ENCODE measurements at regions not wholly inside any gene's neighbourhood (a gene's known extent, or its start where the extent isn't known, plus 50 kb on each side); places are given as distances from the start of the nearest gene placed in this dataset.

DNA sequence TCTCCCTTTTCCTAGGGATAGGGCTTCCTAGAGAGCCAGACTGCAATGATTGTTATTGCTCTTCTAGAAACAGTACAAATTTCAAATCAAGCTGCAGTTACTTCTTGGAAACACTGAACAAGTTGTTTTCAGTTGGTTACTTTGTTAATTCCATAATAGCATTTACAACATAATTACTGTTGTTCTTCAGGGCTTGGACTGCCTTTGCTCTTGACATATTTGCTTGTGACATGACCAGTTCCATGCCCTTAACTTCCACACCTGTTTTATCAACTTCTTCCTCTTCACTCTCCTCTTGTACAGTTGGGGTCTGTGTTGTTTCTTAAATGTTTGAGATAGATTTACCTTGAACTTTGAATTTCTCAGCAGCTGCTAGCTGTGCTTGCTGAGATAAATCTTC, 104.4 kb downstream of the SEC23IP start:
- H3K27ac ChIP-seq (ENCODE audit: low read length) = no peak overlapping the region
- no peaks in the 10 kb centered on the region for H3K4me1 ChIP-seq (ENCODE audit: control insufficient read depth, insufficient read depth, low read length)
- no peaks in the 10 kb centered on the region for H3K9me3 ChIP-seq (ENCODE audit: control insufficient read depth, insufficient read depth, low read length)
- no peak for DNase-seq (ENCODE audit: low read depth, low spot score)
- no peaks in the 10 kb centered on the region for H3K27me3 ChIP-seq (ENCODE audit: control insufficient read depth, insufficient read depth, low read length)
- no peaks in the 10 kb centered on the region for H3K36me3 ChIP-seq (ENCODE audit: control insufficient read depth, insufficient read depth, low read length)
- H3K4me3 ChIP-seq (ENCODE audit: low read length) = no peak overlapping the region

DNA sequence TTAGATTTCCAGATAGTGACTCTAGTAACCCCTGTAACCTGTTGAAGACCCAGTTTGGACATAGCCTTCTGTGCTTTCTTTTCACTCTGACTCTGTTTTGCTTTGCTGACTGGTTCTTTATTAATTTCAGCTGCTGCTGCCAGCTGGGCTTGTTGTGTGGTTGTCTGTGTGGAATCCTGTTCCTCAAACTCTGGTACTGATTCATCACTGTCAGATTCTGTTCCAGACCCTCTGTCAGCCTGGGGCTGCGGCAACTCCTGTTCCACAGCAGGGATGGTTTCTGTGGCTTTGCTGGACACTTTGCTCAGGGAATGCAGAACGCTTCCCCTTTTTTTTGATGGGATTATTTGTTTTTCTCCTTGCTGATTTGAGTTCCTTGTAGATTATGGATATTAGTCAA, 104.9 kb downstream of the SEC23IP start:
- no peak overlapping the region for H3K4me3 ChIP-seq (ENCODE audit: low read length)
- no peak overlapping the region for H3K27ac ChIP-seq (ENCODE audit: low read length)
- H3K27me3 ChIP-seq (ENCODE audit: control insufficient read depth, insufficient read depth, low read length) = no peaks in the 10 kb centered on the region
- H3K4me1 ChIP-seq (ENCODE audit: control insufficient read depth, insufficient read depth, low read length) = no peaks in the 10 kb centered on the region
- no peaks in the 10 kb centered on the region for H3K9me3 ChIP-seq (ENCODE audit: control insufficient read depth, insufficient read depth, low read length)
- no peaks in the 10 kb centered on the region for H3K36me3 ChIP-seq (ENCODE audit: control insufficient read depth, insufficient read depth, low read length)
- no CpG with 5 or more reads among the region's 2 CpGs for WGBS (ENCODE audit: insufficient coverage, insufficient read length)
- no peak for DNase-seq (ENCODE audit: low read depth, low spot score)

- Histone ChIP-seq H3K36me3 (ENCODE audit: control insufficient read depth, insufficient read depth, low read length) (no peaks in the 10 kb centered on the region), H3K27me3 (ENCODE audit: control insufficient read depth, insufficient read depth, low read length) (no peaks in the 10 kb centered on the region), H3K27ac (ENCODE audit: low read length) (no peak overlapping the region), H3K9me3 (ENCODE audit: control insufficient read depth, insufficient read depth, low read length) (no peaks in the 10 kb centered on the region), H3K4me1 (ENCODE audit: control insufficient read depth, insufficient read depth, low read length) (no peaks in the 10 kb centered on the region), H3K4me3 (ENCODE audit: low read length) (no peak overlapping the region)
- DNase-seq (ENCODE audit: low read depth, low spot score) = no peak
- no CpG with 5 or more reads among the region's 5 CpGs for WGBS (ENCODE audit: insufficient coverage, insufficient read length)
These were observed 110.3 kb downstream of the SEC23IP start for GRCh38 chr10:120002785-120003184.

DNA sequence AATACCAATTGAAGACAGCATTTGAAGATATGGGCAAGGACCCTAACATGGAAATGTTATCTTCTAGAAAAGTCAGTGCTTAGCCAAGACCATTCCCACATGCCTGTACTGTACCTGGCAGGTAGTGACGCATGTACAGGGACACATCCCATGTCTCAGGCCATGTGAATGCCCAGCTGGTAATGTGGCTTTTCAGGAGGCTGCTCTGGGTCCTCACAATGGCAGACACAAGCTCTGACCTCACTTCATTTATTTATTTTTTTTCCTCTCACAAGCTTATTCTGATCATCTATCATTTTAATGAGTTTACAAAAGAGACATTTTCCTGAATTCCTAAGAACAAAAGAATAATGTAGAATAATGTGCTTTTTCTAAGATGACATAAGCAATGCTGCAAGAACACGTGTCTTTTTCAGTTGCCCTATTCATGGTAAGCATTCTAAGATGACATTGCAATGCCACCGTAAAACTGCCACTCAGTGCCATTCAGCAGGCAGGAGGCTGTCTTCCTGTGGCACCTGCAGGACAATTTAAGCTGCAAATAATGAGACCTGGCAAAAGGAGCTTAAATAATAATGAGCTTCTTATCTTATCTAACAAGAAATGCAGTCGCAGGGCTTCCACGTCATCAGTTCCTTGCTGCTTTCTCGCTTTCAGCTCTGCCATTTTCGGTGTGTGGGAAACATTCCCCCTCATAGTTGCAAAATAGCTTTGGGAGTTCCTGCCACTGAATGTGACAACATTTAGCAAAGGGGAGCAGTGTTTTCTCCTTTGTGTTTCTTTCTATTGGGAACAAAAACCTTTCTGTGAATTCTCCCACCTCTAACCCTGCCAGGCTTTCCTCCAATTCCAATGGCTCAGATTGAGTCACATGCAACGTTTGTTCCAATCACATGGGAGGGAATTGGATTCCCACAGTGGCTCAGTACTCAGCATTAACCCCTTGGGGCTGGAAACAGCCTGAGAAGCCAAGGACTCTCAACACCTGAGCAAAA, 113.0 kb downstream of the SEC23IP start:
- Histone ChIP-seq H3K4me3 (ENCODE audit: low read length) (no peak overlapping the region), H3K36me3 (ENCODE audit: control insufficient read depth, insufficient read depth, low read length) (no peaks in the 10 kb centered on the region), H3K4me1 (ENCODE audit: control insufficient read depth, insufficient read depth, low read length) (no peaks in the 10 kb centered on the region), H3K27ac (ENCODE audit: low read length) (no peak overlapping the region), H3K27me3 (ENCODE audit: control insufficient read depth, insufficient read depth, low read length) (no peaks in the 10 kb centered on the region), H3K9me3 (ENCODE audit: control insufficient read depth, insufficient read depth, low read length) (no peaks in the 10 kb centered on the region)
- DNase-seq (ENCODE audit: low read depth, low spot score) = no peak
- no CpG with 5 or more reads among the region's 8 CpGs for WGBS (ENCODE audit: insufficient coverage, insufficient read length)

- no CpG with 5 or more reads among the region's 2 CpGs for WGBS (ENCODE audit: insufficient coverage, insufficient read length)
- DNase-seq (ENCODE audit: low read depth, low spot score) = no peak
- Histone ChIP-seq H3K27ac (ENCODE audit: low read length) (no peak overlapping the region), H3K4me1 (ENCODE audit: control insufficient read depth, insufficient read depth, low read length) (no peaks in the 10 kb centered on the region), H3K27me3 (ENCODE audit: control insufficient read depth, insufficient read depth, low read length) (no peaks in the 10 kb centered on the region), H3K4me3 (ENCODE audit: low read length) (no peak overlapping the region), H3K9me3 (ENCODE audit: control insufficient read depth, insufficient read depth, low read length) (no peaks in the 10 kb centered on the region), H3K36me3 (ENCODE audit: control insufficient read depth, insufficient read depth, low read length) (no peaks in the 10 kb centered on the region)
These were observed 114.7 kb downstream of the SEC23IP start for GRCh38 chr10:120007261-120007660.

DNA sequence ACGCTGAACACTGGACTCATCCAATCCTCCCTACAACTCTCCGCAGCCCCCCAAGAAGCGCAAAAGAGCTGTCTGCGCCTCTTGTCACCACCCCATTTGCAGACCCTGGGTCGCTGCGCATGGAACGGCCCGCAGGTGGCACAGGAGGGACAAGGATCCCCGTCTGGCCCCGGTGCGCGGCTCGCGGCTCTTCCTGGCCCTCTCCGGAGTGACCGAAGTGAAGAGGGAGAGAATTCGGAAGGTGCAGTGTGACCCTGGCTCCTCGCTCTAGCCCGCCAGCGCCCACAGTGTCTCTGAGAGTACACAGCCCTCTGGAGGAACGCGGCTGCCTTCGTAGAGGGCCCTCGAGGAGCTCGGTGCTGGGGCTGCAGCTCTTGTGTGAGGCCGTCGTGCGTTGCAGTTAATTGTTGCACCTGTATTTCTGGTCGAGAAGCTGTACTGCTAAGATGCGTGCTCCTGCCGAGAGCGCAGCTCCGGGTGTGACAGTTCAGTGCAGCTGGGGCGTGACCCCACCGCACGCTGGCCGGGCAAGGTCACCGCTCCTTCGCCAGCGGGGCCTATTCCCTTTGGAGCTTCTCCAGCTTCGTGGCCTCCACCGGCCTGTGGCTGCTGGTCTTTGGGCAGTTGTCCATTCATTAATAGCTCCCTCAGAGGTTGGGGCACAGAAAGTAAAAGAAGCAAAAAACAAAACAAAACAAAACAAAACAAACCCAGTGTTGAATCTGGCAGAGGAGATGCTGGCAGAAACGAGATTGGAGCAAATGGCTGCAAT, 119.0 kb downstream of the SEC23IP start:
- H3K27ac ChIP-seq (ENCODE audit: low read length) = no peak overlapping the region
- H3K27me3 ChIP-seq (ENCODE audit: control insufficient read depth, insufficient read depth, low read length) = no peaks in the 10 kb centered on the region
- H3K9me3 ChIP-seq (ENCODE audit: control insufficient read depth, insufficient read depth, low read length) = no peaks in the 10 kb centered on the region
- no peaks in the 10 kb centered on the region for H3K36me3 ChIP-seq (ENCODE audit: control insufficient read depth, insufficient read depth, low read length)
- no CpG with 5 or more reads among the region's 43 CpGs for WGBS (ENCODE audit: insufficient coverage, insufficient read length)
- no peaks in the 10 kb centered on the region for H3K4me1 ChIP-seq (ENCODE audit: control insufficient read depth, insufficient read depth, low read length)
- no peak overlapping the region for H3K4me3 ChIP-seq (ENCODE audit: low read length)
- peak; percentile 13 for DNase-seq (ENCODE audit: low read depth, low spot score)

DNA sequence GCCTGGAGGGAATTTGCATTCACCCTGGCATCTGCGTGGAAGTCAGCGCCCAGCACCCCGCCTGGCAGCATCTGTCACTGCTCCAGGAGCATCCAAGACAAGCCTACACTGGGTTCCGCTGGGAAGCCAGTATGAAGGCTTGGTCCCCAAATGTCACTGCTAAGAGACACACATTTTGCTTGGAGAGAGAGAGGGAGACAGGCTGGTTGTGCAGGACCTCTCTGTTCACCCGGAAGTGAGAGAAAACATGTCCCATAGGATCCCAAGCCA, 119.5 kb downstream of the SEC23IP start:
- no peaks in the 10 kb centered on the region for H3K36me3 ChIP-seq (ENCODE audit: control insufficient read depth, insufficient read depth, low read length)
- WGBS (ENCODE audit: insufficient coverage, insufficient read length) = no CpG with 5 or more reads among the region's 5 CpGs
- no peaks in the 10 kb centered on the region for H3K9me3 ChIP-seq (ENCODE audit: control insufficient read depth, insufficient read depth, low read length)
- no peak overlapping the region for H3K27ac ChIP-seq (ENCODE audit: low read length)
- no peaks in the 10 kb centered on the region for H3K27me3 ChIP-seq (ENCODE audit: control insufficient read depth, insufficient read depth, low read length)
- DNase-seq (ENCODE audit: low read depth, low spot score) = no peak
- no peaks in the 10 kb centered on the region for H3K4me1 ChIP-seq (ENCODE audit: control insufficient read depth, insufficient read depth, low read length)
- no peak overlapping the region for H3K4me3 ChIP-seq (ENCODE audit: low read length)

GRCh38 chr10:120012566-120012965, 120.0 kb downstream of the SEC23IP start:
- no peak for DNase-seq (ENCODE audit: low read depth, low spot score)
- H3K27me3 ChIP-seq (ENCODE audit: control insufficient read depth, insufficient read depth, low read length) = no peaks in the 10 kb centered on the region

GRCh38 chr10:120014031-120014430, 121.5 kb downstream of the SEC23IP start:
- Histone ChIP-seq H3K36me3 (ENCODE audit: control insufficient read depth, insufficient read depth, low read length) (no peaks in the 10 kb centered on the region), H3K4me3 (ENCODE audit: low read length) (no peak overlapping the region), H3K27me3 (ENCODE audit: control insufficient read depth, insufficient read depth, low read length) (no peaks in the 10 kb centered on the region), H3K9me3 (ENCODE audit: control insufficient read depth, insufficient read depth, low read length) (no peaks in the 10 kb centered on the region), H3K4me1 (ENCODE audit: control insufficient read depth, insufficient read depth, low read length) (no peaks in the 10 kb centered on the region), H3K27ac (ENCODE audit: low read length) (no peak overlapping the region)
- WGBS (ENCODE audit: insufficient coverage, insufficient read length) = no CpG with 5 or more reads among the region's 3 CpGs
- DNase-seq (ENCODE audit: low read depth, low spot score) = no peak

More at GRCh38 chr10:120012566-120012965, 120.0 kb downstream of the SEC23IP start:
- Histone ChIP-seq H3K27ac (ENCODE audit: low read length) (no peak overlapping the region), H3K4me1 (ENCODE audit: control insufficient read depth, insufficient read depth, low read length) (no peaks in the 10 kb centered on the region), H3K36me3 (ENCODE audit: control insufficient read depth, insufficient read depth, low read length) (no peaks in the 10 kb centered on the region), H3K9me3 (ENCODE audit: control insufficient read depth, insufficient read depth, low read length) (no peaks in the 10 kb centered on the region), H3K4me3 (ENCODE audit: low read length) (no peak overlapping the region)
- no CpG with 5 or more reads among the region's 7 CpGs for WGBS (ENCODE audit: insufficient coverage, insufficient read length)

DNA sequence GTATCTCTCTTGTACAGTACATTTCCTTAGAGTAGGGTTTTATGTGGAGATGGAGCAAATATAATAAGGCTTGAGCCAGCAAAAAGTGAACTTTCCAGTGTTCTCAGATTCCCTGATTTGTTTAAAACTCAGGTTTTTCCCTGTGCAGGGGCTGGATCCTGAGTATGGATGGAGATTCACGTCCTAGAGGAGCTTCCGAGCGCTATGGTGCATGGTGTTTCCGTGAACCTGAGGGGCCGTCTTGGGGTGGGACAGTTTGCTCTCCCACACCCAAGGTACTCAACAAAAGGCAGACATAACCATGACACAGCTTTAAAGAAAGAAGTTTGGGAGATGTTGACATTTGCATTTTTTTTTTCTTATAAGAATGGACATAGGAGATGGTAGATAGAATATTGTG, 122.5 kb downstream of the SEC23IP start:
- H3K4me3 ChIP-seq (ENCODE audit: low read length) = no peak overlapping the region
- no peaks in the 10 kb centered on the region for H3K4me1 ChIP-seq (ENCODE audit: control insufficient read depth, insufficient read depth, low read length)
- no peak for DNase-seq (ENCODE audit: low read depth, low spot score)
- H3K27me3 ChIP-seq (ENCODE audit: control insufficient read depth, insufficient read depth, low read length) = no peaks in the 10 kb centered on the region
- H3K27ac ChIP-seq (ENCODE audit: low read length) = no peak overlapping the region
- no CpG with 5 or more reads among the region's 5 CpGs for WGBS (ENCODE audit: insufficient coverage, insufficient read length)
- no peaks in the 10 kb centered on the region for H3K9me3 ChIP-seq (ENCODE audit: control insufficient read depth, insufficient read depth, low read length)
- no peaks in the 10 kb centered on the region for H3K36me3 ChIP-seq (ENCODE audit: control insufficient read depth, insufficient read depth, low read length)
